ENCODE measurements at regions not wholly inside any gene's neighbourhood (a gene's known extent, or its start where the extent isn't known, plus 50 kb on each side); places are given as distances from the start of the nearest gene placed in this dataset.
A peak's percentile ranks its signal among the peaks of the same experiment; 100 is the strongest.

GRCh38 chr13:33624253-33624652 is 193.7 kb upstream of the RFC3 start:
- H3K27ac ChIP-seq: no peak overlapping the region
- TF ChIP-seq ZFX (IDR thresholded peaks at IDR 0.05) (no peak), CTCF (conservative IDR thresholded peaks at IDR 0.05) (no peak)

DNA sequence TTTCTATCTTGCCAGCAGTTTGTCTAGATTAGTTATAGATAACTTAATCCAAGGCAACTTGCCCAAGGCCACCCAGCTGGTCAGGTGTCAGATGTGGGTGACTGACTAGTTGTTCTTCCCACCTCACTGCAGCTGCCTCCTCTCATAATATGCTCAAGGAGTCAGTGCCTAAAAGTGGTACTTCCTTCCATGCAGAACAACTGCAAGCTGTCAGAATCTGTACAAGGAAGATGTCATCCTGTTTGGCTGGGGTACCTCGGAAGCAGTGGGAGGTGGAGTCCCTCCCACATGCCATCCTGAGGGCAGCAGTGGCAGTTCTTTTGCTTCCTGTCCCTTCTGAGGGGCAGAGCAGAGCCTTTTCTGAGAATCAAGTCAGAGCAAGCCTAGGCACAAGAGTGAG is 193.2 kb upstream of the RFC3 start:
- TF ChIP-seq ZFX (IDR thresholded peaks at IDR 0.05) (no peak), CTCF (conservative IDR thresholded peaks at IDR 0.05) (no peak)
- H3K27ac ChIP-seq: no peak overlapping the region

GRCh38 chr13:33626407-33626806 is 191.5 kb upstream of the RFC3 start:
- no peak overlapping the region for H3K27ac ChIP-seq
- TF ChIP-seq ZFX (IDR thresholded peaks at IDR 0.05) (no peak), CTCF (conservative IDR thresholded peaks at IDR 0.05) (no peak)

- H3K27ac ChIP-seq: no peak overlapping the region
- no peak for TF ChIP-seq ZFX (IDR thresholded peaks at IDR 0.05)
- no peak for TF ChIP-seq CTCF (conservative IDR thresholded peaks at IDR 0.05)
Measured at GRCh38 chr13:33628662-33629061, 189.3 kb upstream of the RFC3 start.

- TF ChIP-seq CTCF (conservative IDR thresholded peaks at IDR 0.05): no peak
- TF ChIP-seq ZFX (IDR thresholded peaks at IDR 0.05): 0 out of 2 replicates have a peak, but pooled peaks have one; percentile 14
- no peak overlapping the region for H3K27ac ChIP-seq
Measured at GRCh38 chr13:33629605-33630360, 188.2 kb upstream of the RFC3 start.

DNA sequence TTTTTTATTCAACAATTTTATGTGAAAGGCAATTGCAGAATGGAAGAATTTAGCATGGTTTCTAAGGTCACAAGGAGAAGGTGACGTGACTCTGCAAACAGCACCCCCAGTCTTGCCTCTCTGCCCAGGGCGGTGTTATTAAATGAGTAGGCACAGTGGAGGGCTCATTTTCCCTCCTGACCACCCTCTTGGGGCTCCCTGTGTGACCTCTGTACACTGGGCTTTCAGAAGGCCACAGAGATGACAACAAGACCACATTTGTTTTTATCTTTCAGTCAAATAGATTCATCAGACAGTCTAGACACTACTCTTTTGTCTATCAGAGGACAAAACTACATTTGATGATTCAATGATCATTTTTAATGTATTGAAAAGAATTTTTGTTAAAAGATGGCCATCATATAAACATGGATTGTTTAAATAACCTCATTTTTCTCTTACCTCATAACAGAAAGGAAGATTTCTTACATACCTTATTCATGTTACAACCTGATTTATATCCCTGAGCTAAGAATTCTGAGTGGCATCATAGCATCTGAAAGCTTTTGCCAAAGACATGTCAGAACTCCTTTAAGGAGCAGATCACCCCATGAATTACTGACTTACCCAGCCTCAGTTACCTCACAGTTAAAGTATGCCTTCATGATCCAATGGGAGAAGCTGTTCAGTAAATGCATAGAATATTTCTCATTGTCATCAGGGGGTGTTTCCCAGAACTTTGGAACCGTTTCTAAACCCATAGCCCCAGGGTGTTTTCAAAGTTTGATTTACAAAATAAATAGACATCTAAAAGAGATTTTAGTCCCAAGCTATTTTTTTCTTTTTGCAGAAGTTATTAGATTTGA is 184.0 kb upstream of the RFC3 start:
- TF ChIP-seq CTCF (conservative IDR thresholded peaks at IDR 0.05): no peak
- TF ChIP-seq ZFX (IDR thresholded peaks at IDR 0.05): no peak
- no peak overlapping the region for H3K27ac ChIP-seq

DNA sequence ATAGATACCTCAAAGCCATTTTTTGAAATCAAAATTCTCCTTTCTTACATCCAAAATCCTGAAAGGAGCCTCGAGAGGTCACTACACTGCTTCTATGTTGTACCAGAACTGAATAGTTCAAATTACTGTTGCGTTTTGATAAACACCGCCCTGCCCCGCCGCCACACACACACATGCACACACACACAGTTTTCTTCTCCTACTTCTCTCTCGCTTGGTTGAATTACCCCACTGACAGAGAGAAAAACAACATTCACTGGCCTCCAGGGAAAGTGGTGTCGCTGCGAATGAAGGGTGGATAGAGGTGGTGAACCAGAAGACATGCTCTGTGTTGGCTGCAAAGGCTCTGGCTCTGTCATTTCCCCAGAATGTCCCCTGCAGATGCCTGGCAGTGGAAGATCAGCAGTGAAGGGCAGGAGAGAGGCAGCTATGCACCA is 183.4 kb upstream of the RFC3 start:
- TF ChIP-seq ZFX (IDR thresholded peaks at IDR 0.05) (no peak), CTCF (conservative IDR thresholded peaks at IDR 0.05) (no peak)
- no peak overlapping the region for H3K27ac ChIP-seq

Data from C4-2B (cell line).